Ureter (tissue), 1 donor: ENCODE measurements at regions not wholly inside any gene's neighbourhood (a gene's known extent, or its start where the extent isn't known, plus 50 kb on each side); places are given as distances from the start of the nearest gene placed in this dataset.

Experiments used
- DNase-seq: peaks from one replicate; pipeline ENCODE4 v3.0.0-alpha.2; 2020; ENCODE audit warnings: low spot score
- donor health status: DM: yes; HTN: yes; CAD: no.

DNA sequence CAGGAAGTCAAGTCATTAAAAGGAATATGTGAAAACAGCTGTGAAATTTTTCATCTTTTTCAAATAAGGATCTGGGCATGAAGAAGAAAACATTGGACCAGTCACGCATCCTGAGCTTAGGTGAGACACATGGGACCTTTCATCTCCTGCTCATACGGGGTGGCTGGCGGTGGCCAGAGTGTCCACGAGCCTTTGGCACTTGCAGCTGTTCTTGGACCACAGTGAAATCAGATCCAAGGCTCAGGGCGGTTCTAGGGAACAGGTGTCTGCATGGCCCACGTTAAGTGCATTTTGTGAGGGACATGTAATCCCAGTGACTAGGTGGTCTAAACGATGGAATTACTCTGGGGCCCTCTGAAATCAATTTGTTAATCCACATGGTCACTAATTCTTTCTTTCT lies 212.7 kb upstream of the COPS8 start:
- peak; percentile 35 for DNase-seq

DNA sequence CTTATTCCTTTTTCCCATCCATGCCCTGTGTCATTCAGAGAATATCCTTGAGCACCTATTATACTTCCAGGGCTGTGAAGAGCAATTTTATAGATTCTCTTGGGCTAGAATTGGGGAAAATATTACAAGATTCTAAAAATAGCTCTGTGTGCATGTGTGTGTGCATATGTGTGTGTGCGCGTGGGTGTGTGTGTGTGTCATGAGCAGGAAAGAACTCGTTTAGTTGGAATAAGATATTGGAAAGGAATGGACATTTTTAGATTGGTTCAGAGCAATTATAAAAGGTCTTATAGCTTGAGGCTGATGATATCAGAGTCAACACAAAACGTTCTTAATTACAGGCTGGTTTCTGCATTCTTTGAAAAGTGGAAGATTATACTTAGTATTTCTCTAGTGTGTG lies 212.1 kb upstream of the COPS8 start:
- DNase-seq, result peak; percentile 7

DNA sequence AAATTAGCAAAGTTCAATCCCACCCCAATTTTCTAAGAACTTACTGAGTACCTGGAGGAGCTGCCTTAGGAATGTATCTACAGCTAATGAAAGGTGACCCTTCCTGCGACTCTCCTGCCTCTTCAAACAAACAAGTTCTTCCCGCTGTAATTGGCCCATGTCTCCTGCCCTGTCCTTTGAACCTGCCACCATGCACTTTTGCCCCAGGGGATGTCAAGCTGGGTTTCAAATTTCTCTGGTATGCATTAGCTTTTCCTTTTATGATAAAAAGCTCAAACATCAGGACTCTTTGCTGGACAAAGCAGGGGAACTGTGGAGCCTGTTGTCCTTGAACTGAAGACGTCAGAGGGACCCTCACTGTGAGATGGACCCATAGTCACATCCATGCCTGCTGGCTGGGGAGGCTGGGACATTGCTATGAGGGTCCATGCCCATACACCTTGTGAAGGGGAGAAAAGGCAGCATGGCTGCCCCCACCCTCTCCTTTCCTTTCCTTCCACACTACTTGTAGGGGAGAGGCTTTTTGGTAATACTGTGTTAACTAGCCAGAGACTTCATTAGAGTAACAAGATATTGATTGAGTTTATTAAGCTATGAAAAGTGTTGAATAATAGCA lies 210.7 kb upstream of the COPS8 start:
- no peak for DNase-seq

DNA sequence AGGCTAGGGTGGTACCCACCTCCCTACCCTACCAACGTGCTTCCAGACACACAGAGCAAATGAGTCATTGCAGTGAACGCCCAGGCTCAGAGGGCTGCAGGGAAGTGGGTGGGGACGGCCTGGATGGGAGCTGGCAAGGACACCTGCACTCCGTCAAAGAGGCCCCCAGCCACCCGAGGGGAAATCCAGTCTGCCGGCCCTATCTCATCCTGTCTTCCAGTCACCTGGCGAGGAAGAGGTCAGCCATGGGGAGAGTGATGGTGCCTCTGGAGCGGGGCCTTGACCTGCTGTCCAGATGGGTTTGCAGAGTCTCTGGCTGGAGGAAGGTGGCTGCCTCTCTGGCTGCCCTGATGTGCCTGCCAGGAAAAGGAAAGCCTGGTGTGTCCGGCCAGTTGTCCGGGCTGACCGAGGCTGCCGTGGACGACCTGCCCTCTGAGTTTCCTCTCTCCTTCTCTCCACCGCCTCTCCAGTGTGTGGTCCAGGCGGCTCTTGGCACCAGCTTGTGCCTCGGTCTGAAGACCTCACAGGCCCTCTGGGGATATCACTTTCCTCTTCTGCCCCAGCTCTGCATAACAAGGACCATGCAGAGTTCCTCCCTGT lies 209.7 kb upstream of the COPS8 start:
- DNase-seq, result no peak

DNA sequence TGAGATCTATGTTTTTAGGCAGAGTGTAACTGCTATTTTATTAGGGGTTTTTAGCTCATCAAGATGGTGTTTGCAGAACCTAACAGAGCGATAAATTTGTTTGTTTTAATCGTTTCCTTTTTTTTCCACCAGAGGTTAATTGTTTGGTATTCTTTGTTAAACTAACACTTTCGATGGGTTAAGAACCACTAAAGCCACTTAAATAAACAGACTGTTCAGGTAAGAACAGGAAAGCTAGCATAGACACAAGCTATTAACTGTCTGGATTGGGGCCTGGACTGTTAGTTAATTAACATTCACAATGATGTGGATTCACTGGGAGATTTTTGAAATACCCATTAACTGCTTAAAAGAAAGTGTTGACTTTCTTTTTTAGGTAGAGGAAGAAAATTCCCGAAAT lies 209.0 kb upstream of the COPS8 start:
- no peak for DNase-seq

DNA sequence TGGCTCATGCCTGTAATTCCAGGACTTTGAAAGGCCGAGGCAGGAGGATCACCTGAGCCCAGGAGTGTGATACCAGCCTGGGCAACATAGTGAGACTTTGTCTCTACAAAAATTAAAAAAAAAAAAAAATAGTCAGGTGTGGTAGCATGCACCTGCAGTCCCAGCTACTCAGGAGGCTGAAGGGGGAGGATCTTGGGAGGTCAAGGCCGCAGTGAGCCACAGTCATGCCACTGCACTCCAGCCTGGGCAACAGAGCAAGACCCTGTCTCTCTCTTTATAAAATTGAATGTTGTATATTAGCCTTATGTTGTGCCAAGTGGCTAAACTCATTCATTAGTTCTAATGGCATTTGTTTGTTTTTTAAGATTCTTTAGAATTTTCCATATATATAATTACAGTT lies 207.7 kb upstream of the COPS8 start:
- DNase-seq, result no peak

DNA sequence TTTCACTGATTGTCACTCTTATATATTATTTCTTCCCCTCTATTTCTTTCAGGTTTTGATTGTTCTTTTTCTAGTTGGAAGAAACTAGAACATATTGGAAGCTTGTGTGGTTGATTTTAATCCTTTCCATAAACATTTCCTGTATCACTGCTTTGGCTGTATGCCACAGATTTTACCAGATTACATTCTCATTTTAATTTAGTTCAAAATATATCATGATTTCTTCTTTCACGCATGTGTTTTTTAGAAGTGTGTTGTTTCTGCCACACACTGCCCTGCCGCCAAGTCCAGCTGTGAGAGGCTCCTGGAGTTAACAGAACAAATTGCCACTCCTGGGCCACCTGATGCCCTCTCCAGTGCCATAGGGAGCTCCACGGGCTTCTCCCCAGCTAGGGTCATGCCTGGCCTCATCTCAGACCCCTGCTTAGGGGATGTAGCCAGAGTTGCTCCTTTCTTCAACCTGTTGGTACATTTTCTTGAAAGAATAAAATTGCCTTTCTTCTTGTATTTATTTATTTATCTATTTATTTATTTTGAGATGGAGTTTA lies 206.2 kb upstream of the COPS8 start:
- DNase-seq, result no peak

DNA sequence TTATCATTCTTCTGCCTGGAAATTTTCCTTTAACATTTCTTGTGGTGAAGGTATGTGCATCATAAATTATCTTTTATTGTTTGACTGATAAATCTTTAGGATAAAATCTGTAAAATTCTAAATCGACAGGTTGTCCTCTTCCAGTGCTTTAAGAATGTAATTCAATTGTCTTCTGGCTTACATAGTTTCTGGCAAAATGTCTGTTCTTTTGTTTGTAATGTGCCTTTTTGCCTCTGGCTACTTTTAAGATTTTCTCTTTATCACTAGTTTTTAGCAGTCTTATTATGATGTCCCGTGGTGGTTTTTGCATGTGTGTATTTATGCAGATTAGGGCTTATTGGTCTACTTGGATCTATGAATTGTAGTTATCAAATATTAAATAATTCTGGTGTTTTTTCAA lies 203.6 kb upstream of the COPS8 start:
- DNase-seq, result no peak

DNA sequence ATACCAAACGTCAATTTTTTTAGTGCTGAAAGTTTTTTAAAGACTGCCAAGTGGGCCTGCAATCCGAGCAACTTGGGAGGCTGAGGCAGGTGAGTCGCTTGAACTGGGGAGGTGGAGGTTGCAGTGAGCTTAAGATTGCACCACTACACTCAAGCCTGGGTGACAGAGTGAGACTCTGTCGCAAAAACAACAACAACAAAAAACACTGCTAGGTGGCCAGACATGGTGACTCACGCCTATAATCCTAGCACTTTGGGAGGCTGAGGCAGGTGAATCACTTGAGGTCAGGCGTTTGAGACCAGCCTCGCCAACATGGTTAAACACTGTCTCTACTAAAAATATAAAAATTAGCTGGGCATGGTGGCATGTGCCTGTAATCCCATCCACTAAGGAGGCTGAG lies 202.8 kb upstream of the COPS8 start:
- no peak for DNase-seq

DNA sequence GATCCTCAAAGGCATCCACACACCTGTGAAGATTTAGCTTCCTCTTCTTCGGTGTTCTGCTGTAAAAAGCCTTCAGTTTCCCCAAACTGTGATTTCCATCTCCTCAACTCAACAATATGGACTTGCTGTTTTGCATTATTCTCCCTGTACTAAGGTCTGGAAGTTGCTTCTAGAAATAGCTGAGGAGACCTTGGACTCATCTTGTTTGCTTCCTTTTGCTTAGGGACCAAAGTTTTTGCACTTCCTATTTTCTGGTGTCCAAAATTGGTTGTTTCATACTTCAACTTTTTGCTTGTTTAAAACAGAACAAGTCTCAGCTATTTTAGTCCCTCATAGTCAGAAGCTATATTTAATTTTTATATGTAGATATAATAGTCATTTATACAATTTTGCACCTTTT lies 201.9 kb upstream of the COPS8 start:
- no peak for DNase-seq

DNA sequence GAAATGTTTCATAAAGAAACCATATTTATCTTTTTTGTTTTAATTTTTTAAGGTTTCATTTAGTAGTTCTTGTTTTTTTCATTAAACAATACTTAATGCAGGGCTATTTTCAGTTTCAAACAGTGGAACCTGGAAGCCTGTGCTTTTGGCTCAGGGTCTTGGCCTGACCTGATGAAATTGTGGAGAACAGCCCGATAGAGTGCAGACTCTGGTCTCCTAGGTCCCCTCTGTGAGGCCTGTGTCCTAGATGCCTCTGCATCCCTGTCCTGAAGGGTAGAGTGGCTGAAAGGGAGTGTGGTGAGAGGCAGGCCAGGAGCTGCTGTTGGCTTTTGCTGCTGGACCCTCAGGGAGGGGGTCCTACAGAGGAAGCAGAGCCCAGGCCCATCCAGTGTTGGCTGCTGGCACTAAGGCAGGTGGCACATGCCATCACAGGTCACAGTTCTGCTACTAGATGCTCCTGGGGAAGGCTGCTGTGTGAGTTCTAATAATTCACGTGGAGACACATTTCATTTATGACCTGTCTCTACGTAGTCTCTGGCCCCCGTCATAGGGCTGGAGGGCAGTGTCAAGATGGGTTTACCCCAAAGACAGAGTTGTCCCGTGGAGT lies 201.0 kb upstream of the COPS8 start:
- DNase-seq, result no peak

DNA sequence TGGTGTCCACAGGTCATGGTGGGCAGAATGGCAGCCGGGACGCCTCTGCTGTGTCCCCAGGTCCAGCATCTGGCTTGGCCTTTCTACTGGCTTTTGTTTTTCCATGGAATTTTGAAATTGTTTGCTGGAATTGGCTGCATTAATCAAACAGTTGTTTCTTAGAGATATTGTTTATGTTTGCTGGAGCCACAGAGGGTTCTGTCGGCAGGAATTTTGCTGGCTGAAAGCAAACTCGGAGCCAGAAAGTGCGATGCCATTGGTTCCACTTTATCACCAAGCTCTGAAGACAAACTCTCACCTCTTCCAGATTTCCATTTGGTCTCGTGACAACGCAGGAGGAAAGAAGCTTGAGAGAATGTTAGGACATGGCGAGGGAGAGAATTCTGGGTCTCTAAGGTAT lies 199.2 kb upstream of the COPS8 start:
- DNase-seq, result no peak

DNA sequence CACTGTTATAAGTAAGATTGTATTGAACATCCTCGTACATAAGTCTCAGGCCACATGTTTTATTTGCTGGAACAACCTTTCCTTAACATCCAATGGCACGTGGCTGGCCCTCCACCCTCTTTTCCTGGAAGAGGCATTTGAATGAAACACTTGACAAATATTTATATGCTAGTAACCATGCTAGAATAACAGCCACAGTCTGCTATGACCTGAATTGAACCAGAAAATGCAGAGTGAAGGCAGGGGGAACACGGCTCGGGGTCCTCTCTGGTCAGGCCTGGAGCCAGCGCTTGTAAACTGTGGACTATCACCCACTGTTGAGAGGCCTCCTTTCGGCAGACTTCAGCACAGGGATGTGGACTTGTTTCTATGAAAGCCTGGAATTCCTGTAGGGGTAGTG lies 198.2 kb upstream of the COPS8 start:
- DNase-seq, result peak; percentile 62

DNA sequence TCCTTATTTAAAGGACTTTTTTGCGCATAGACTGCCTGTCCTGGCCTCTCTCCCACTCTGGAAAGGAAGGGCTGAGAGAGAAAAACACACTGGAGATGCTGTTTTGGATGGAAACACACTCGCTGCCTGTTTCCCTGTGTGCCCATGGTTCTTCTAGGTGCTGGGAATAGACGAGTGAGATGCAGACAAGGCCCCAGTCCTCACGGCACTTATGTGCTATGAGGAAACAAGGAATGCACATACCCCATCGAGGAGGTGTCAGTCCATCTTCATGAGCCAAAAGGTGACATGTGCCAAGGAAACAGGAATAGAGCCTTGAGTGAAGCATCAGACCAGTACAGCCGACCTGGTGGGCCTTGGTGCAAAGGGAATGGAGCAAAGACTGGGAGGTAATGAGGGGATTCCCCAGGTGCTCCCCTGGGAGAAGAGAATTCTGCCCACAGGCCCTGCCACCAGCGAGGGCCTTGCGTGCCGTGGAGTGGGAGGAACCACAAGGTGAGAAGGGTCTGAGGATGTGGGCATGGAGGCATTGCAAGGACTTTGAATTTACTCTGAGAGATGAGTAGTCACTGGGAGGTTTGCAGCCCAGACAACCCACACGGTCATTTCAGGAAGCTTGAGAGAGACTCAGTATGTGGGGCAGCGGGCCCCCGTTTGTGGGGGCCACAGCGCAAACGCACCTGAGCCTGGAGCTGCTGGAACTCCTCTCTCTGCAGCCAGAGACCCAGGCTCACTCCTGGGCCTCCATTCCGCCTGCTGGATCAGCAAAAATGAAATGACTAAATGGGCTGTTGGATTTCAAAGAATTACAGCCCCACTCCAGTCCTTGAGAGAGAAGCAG lies 197.5 kb upstream of the COPS8 start:
- DNase-seq, result no peak

DNA sequence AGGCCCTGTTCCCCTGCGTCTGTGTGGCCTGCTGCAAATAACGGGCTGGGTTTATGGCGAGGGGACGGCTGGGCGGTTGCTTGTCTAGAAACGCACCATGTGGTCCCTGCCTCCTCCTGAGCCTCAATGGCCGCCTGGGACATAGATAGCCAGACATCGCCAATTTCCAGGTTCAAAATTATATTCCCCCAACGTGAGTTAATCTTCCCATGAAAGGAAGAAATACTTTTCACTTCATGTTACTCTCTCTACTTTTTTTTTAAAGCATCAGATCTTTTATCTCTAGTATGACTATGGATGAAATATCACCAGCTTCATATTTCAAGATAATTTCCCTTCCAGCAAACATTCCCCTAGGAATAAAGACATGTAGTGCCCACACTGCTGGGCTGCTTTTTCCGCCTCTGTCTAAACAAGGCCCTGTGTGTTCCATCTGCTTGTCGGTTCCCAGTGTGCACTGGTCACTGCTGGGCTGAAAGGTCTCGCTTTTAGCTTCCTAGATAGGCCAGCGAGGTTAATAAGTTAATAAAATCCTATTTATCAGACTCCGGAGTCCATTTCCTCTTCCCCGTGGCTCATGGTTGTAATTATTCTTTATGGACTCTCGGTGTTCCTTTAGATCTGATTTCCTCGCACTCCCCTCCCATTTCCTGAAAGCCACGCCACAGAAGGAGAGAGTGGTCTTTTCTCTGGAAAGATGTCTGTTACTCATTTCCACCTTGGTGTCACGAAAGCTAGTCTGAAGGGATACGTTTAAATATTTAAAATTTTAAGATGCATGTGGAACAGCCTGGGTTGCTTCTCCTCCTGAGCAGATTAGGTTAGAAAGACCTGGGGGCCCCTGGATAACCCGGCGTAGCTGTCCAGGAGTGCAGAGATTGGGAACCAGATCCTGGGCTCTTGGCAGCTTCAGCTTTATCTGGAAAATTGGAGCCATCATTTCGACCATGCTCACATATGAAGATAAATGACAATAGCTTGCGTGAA lies 196.6 kb upstream of the COPS8 start:
- no peak for DNase-seq

DNA sequence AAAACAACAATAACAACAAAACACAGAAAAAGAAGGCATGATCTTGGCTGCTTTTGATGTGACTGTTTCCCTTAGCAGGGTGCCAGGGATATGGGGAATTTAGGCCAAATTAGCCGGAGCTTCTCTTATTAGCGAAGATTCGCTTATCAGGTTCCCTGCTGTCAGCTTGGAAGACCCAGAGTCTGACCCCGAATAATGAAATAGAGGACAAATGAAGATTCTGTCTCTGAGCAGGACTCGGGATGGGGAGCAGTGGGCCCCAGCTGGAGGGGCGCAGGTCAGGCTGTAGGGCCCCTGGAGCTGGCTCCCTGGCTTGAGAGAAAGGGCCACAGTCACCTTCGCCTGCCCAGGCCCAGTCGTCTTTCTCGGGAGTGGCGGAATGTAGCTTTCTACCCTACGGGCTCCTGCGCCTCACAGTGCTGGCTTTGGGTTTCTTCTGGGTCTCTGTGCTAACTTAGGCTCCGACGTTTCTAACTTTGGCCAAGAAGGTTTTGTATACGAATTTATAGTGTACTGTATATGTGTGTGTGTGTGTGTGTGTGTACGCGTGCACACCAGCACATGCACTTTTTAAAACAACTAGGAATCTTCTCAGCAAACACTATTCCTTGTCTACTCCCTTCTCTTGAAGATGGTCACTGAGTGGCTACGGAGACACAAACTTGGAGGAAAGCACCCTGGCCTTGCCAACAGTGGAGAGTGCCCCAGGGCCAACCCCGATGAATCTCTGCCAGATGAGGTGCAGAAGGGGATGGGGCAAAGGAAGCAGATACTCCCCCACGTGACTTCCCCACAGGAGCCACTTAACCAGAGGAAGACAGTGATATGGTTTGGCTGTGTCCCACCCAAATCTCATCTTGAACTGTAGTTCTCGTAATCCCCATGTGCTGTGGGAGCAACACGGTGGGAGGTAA lies 195.6 kb upstream of the COPS8 start:
- no peak for DNase-seq

DNA sequence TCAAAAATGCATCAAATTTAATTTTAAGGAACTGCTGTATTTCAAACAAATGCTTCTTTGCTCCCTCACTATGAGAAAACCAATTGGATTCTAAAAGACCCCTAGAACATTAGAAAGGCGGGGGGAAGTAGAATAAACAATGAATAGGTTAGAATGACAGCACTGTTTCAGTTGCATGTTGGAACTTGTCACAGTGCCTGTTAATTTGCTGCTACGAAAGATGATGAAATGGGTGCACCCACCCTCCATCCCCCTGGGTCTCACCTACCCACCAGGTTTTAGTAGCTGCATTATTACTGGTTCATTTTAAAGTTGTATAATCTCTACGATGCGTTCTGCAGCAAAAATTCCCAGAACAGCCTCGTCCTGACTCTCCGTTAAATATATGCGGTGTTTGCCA lies 193.0 kb upstream of the COPS8 start:
- no peak for DNase-seq

DNA sequence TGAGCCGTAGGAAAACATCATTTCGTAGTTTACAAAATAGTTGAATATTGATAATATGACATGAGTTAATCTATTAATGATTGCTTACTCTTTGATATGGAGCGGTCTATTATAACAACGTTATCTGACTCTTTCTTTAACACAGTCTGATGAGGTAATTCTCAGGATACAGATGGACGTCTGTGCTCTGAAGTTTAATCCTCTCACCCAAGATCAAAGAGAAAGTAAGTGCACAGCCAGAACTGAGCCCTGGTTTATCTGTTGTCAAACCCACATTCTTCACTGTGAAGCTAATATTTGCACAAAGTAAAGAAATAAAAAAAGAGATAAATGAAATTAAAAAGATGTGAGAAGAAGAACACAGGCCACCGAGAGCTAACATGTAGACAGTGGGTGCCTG lies 190.9 kb upstream of the COPS8 start:
- no peak for DNase-seq

DNA sequence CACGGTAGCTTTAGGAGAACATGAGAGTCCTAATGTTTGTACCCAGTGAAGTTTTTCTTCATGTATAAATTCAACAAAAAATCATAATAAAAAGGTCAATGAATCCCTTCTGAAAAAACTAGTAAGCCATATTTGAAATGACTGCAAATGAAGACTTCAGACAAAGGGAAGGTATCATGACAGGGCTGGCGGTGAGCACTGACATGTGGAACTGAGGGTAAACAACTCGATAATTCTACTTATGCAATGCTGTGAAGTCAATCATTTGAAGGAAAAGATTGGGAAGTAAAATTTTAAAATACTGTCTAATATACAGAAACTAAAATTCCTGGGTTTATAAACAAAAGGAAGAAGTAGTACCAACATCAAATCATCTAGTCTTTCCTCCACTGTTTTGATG lies 190.2 kb upstream of the COPS8 start:
- DNase-seq, result no peak

DNA sequence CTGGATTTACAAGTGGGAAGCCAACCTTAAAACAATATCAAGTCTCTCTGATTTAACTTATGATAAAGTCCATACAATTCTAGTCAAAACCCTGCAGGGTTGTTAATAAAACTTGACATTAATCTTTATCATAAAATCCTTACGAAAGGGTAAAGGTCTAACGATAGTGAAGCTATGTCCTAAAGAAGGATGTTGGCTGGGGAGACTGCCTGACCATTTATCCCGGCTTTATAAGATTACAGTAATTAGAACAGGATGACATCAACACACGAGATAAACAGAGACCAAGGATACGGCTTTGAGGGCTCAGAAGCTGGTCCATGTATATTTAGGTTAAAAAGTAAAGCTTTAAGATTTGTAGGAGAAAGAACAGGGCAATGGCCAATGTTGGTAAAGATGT lies 189.0 kb upstream of the COPS8 start:
- no peak for DNase-seq
